IMR-90 (cell line): ENCODE measurements at regions not wholly inside any gene's neighbourhood (a gene's known extent, or its start where the extent isn't known, plus 50 kb on each side); places are given as distances from the start of the nearest gene placed in this dataset.
"Not testable (repeated sequence)": the region's sequence is repeated elsewhere in the genome, so short reads cannot be mapped to it uniquely, and the experiment has no call there.

ENCODE experiments used
- ATAC-seq: fragments of 200-7000 bp; cut with Tn5 transposase; 2 replicates; pipeline ENCODE4 v1.9.1; 2020; ENCODE audit warnings: low read depth, mild to moderate bottlenecking, moderate library complexity
- BruUV-seq: library from RNA; stranded (reverse); fragments of 400-500 nt; replicated peaks from 2 replicates; lab custom pipeline; 2021; lab: Mats Ljungman, UMichigan
- CTCF ChIA-PET: fragments of 300-600 bp; formaldehyde crosslinking; extraction: SDS; loops from one replicate; lab custom pipeline; 2021; ENCODE audit warnings: antibody characterized with exemption; lab: Yijun Ruan, JAX
- POLR2A ChIA-PET: fragments of 300-600 bp; sonication (Branson Sonifier 250); formaldehyde crosslinking; loops from one replicate; lab custom pipeline; 2022; ENCODE audit warnings: antibody characterized with exemption; ENCODE audit not compliant: unreplicated experiment; lab: Charles Lee
- DNase-seq: peaks from one replicate; pipeline ENCODE4 v3.0.0; 2013
- H2AFZ ChIP-seq: replicated peaks from 2 replicates; pipeline ENCODE3; 2013; ENCODE audit warnings: low read length, mild to moderate bottlenecking; ENCODE audit not compliant: poor library complexity
- H2AK5ac ChIP-seq: 2 replicates; pipeline ENCODE4 v1.6.1; 2013; ENCODE audit warnings: low read depth, low read length, inconsistent platforms
- H2AK9ac ChIP-seq: replicated peaks from 2 replicates; pipeline ENCODE3; 2013; ENCODE audit warnings: mild to moderate bottlenecking, low read depth, low read length, moderate library complexity; ENCODE audit not compliant: poor library complexity
- H2BK120ac ChIP-seq: 2 replicates; pipeline ENCODE4 v1.6.1; 2013; ENCODE audit warnings: low read depth, low read length, inconsistent platforms
- H2BK15ac ChIP-seq: 3 replicates; pipeline ENCODE4 v1.6.1; 2013; ENCODE audit warnings: low read depth, low read length, inconsistent platforms
- H2BK20ac ChIP-seq: 2 replicates; pipeline ENCODE4 v1.6.1; 2013; ENCODE audit warnings: low read depth, mild to moderate bottlenecking, inconsistent platforms, low read length, moderate library complexity
- H2BK5ac ChIP-seq: 2 replicates; pipeline ENCODE4 v1.6.1; 2013; ENCODE audit warnings: mild to moderate bottlenecking, low read depth, low read length, inconsistent platforms; ENCODE audit not compliant: poor library complexity, severe bottlenecking
- H3K14ac ChIP-seq: replicated peaks from 2 replicates; pipeline ENCODE4 v1.6.1; 2013; ENCODE audit warnings: low read depth, low read length, inconsistent platforms
- H3K18ac ChIP-seq: 2 replicates; pipeline ENCODE4 v1.6.1; 2013; ENCODE audit warnings: low read depth, low read length, control low read depth
- H3K23ac ChIP-seq: 2 replicates; pipeline ENCODE4 v1.6.1; 2013; ENCODE audit warnings: low read depth, low read length, inconsistent platforms
- H3K27ac ChIP-seq: 2 replicates; pipeline ENCODE4 v1.5.1; 2013; ENCODE audit warnings: mild to moderate bottlenecking, control low read depth, low read length; ENCODE audit not compliant: insufficient read depth
- H3K27me3 ChIP-seq: 2 replicates; pipeline ENCODE4 v1.6.1; 2013; ENCODE audit warnings: low read length; ENCODE audit not compliant: control insufficient read depth, insufficient read depth
- H3K36me3 ChIP-seq: 2 replicates; pipeline ENCODE4 v1.6.1; 2013; ENCODE audit warnings: low read length, mixed read lengths; ENCODE audit not compliant: control insufficient read depth, insufficient read depth
- H3K4ac ChIP-seq: 2 replicates; pipeline ENCODE4 v1.6.1; 2013; ENCODE audit warnings: low read depth, low read length, inconsistent platforms
- H3K4me1 ChIP-seq: 2 replicates; pipeline ENCODE4 v1.6.1; 2013; ENCODE audit warnings: low read length, mixed read lengths; ENCODE audit not compliant: control insufficient read depth, insufficient read depth
- H3K4me2 ChIP-seq: 2 replicates; pipeline ENCODE4 v1.6.1; 2013; ENCODE audit warnings: low read depth, mild to moderate bottlenecking, control low read depth, low read length, moderate library complexity
- H3K4me3 ChIP-seq: 2 replicates; pipeline ENCODE4 v1.5.1; 2013; ENCODE audit warnings: low read depth, mild to moderate bottlenecking, control low read depth, low read length, moderate library complexity; ENCODE audit not compliant: insufficient read depth
- H3K56ac ChIP-seq: 2 replicates; pipeline ENCODE4 v1.6.1; 2013; ENCODE audit warnings: low read length, inconsistent platforms; ENCODE audit not compliant: insufficient read depth; ENCODE audit errors: extremely low read depth
- H3K79me1 ChIP-seq, 2 experiments: 2 replicates each; pipeline ENCODE4 v1.6.1; 2013; ENCODE audit warnings: low read length in 2 of 2, inconsistent platforms in 1 of 2, low read depth in 1 of 2
- H3K9ac ChIP-seq: 2 replicates; pipeline ENCODE4 v1.6.1; 2013; ENCODE audit warnings: low read depth, low read length, control low read depth
- H3K9me1 ChIP-seq: 2 replicates; pipeline ENCODE4 v1.6.1; 2013; ENCODE audit warnings: low read length, inconsistent platforms; ENCODE audit not compliant: insufficient read depth
- H3K9me3 ChIP-seq: 2 replicates; pipeline ENCODE4 v1.6.1; 2013; ENCODE audit warnings: low read length; ENCODE audit not compliant: control insufficient read depth, insufficient read depth
- H4K20me1 ChIP-seq: 2 replicates; pipeline ENCODE4 v1.6.1; 2013; ENCODE audit warnings: low read length, inconsistent platforms; ENCODE audit not compliant: insufficient read depth
- H4K5ac ChIP-seq: 2 replicates; pipeline ENCODE4 v1.6.1; 2013; ENCODE audit warnings: mild to moderate bottlenecking, low read depth, low read length, control low read depth
- H4K8ac ChIP-seq, 2 experiments: 2 replicates each; pipeline ENCODE4 v1.6.1; 2013; ENCODE audit warnings: low read depth in 2 of 2, low read length in 2 of 2, control low read depth in 1 of 2, inconsistent platforms in 1 of 2
- H4K91ac ChIP-seq: 2 replicates; pipeline ENCODE4 v1.6.1; 2013; ENCODE audit warnings: low read depth, low read length, inconsistent platforms; ENCODE audit not compliant: insufficient read depth
- ELK1 ChIP-seq: fragments of 150-350 bp; IDR thresholded peaks from 2 replicates; pipeline ENCODE4 v1.6.1; 2016; ENCODE audit warnings: low read depth, mild to moderate bottlenecking, low read length, moderate library complexity, borderline replicate concordance
- WGBS, 2 experiments: methylation state at CpG; one replicate each; pipeline versions ENCODE4 v1.1.5 to v1.1.7; 2013; ENCODE audit warnings: missing lambda C conversion rate in 2 of 2; ENCODE audit not compliant: insufficient read length in 1 of 2; ENCODE audit errors: extremely low coverage in 2 of 2; 5-methylcytosine and 5-hydroxymethylcytosine counted together
- dilution Hi-C: fragments of 300-500 bp; cut with HindIII; formaldehyde crosslinking; loops from one replicate; pipeline ENCODE4 v1.14.3; 2018; ENCODE audit warnings: low sequenced_read_pairs; ENCODE audit not compliant: unreplicated experiment
- in situ Hi-C: fragments of 300-500 bp; cut with MboI; formaldehyde crosslinking; loops from 3 replicates; pipeline ENCODE4 v1.14.3; 2019; ENCODE audit warnings: low sequenced_read_pairs, inconsistent platforms, mixed read lengths
- intact Hi-C: fragments of 100-400 bp; cut with micrococcal nuclease; formaldehyde crosslinking; loops from 2 replicates; pipeline ENCODE4 v1.10.0; 2022

GRCh38 chr5:17061973-17062470 is 125.9 kb upstream of the MYO10 start:
- no peak overlapping the region for H3K4me2 ChIP-seq
- no peak overlapping the region for H2BK5ac ChIP-seq
- no peak for TF ChIP-seq ELK1
- no peak overlapping the region for H2BK120ac ChIP-seq
- H3K18ac ChIP-seq, result no peak overlapping the region
- no peaks in the 10 kb centered on the region for H3K9me3 ChIP-seq
- H3K9me1 ChIP-seq, result 0 out of 2 replicates have a peak, but pooled peaks cover 2% of the 10 kb centered on the region
- no peak overlapping the region for H3K27ac ChIP-seq
- no peak overlapping the region for H3K14ac ChIP-seq
- H3K27me3 ChIP-seq, result no peaks in the 10 kb centered on the region
- H4K5ac ChIP-seq, result no peak overlapping the region
- no peak overlapping the region for H3K23ac ChIP-seq
- H3K36me3 ChIP-seq, result no peaks in the 10 kb centered on the region
- intact Hi-C loops (no loop called here), in situ Hi-C loops (no loop called here), dilution Hi-C loops (no loop called here)
- H3K9ac ChIP-seq, result no peak overlapping the region
- no peaks in the 10 kb centered on the region for H3K79me1 ChIP-seq
- no peak overlapping the region for H3K4ac ChIP-seq
- no peaks in the 10 kb centered on the region for H4K20me1 ChIP-seq
- H3K4me1 ChIP-seq, result peaks cover 5% of the 10 kb centered on the region
- POLR2A ChIA-PET, result no interaction called here
- no TSS peak for BruUV-seq
- H2BK15ac ChIP-seq, result no peak overlapping the region
- CTCF ChIA-PET, result no interaction called here
- H2AK5ac ChIP-seq, result no peak overlapping the region
- H2AFZ ChIP-seq, result no peak overlapping the region
- H4K91ac ChIP-seq, result no peak overlapping the region
- no peak overlapping the region for H4K8ac ChIP-seq
- no peak overlapping the region for H3K56ac ChIP-seq
- H2AK9ac ChIP-seq, result no peak overlapping the region
- no peak overlapping the region for H3K4me3 ChIP-seq
- WGBS, 2 experiments, result 98% methylated on average over 17 of the region's 33 CpGs; no CpG with 5 or more reads in 1 of the 2 experiments
- DNase-seq (no peak), ATAC-seq (no peak)
- H2BK20ac ChIP-seq, result no peak overlapping the region

GRCh38 chr5:17062741-17063140 is 126.7 kb upstream of the MYO10 start:
- H4K20me1 ChIP-seq, H3K79me1 ChIP-seq, H3K9me3 ChIP-seq, H2AFZ ChIP-seq, H3K56ac ChIP-seq, H2BK15ac ChIP-seq, H4K8ac ChIP-seq, H3K9me1 ChIP-seq, ATAC-seq, H2BK5ac ChIP-seq, intact Hi-C loops, H4K5ac ChIP-seq, H3K9ac ChIP-seq, in situ Hi-C loops, H2BK20ac ChIP-seq, H3K4me2 ChIP-seq, H3K27me3 ChIP-seq, H2BK120ac ChIP-seq, CTCF ChIA-PET, H3K14ac ChIP-seq, H3K36me3 ChIP-seq, BruUV-seq, H3K4ac ChIP-seq, H2AK9ac ChIP-seq, DNase-seq, H3K27ac ChIP-seq, H2AK5ac ChIP-seq, dilution Hi-C loops, H3K18ac ChIP-seq, H3K4me3 ChIP-seq, H3K23ac ChIP-seq, H4K91ac ChIP-seq, H3K4me1 ChIP-seq: not testable (repeated sequence)
- POLR2A ChIA-PET, result interaction anchor here (0.6 kb wide), 1 partner anchor 58 kb away, joined by 3 read pairs; no protein-coding TSS in a partner anchor
- WGBS, 2 experiments, result 90% methylated on average over 2 of the region's 4 CpGs; no CpG with 5 or more reads in 1 of the 2 experiments
